ENCODE measurements at regions not wholly inside any gene's neighbourhood (a gene's known extent, or its start where the extent isn't known, plus 50 kb on each side); places are given as distances from the start of the nearest gene placed in this dataset.
"Not testable (repeated sequence)": the region's sequence is repeated elsewhere in the genome, so short reads cannot be mapped to it uniquely, and the experiment has no call there.

DNA sequence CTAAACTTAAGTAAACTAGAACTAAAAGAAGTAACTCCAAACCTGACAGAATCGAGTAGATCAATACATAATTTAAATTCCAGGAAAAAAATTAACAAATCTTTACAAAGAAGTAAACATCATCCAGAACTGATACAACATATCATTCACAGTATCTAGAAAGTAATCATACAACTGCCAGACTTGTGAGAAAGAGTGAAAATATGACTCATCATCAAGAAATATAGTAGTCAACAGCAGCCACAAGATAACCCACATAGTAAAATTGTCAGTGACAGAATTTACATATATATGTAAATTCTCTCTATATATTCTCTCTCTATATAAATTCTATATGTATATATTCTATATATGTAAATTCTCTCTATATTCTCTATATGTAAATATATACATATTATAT is 242.8 kb upstream of the RGS17 start:
- DNase-seq, result no peak

DNA sequence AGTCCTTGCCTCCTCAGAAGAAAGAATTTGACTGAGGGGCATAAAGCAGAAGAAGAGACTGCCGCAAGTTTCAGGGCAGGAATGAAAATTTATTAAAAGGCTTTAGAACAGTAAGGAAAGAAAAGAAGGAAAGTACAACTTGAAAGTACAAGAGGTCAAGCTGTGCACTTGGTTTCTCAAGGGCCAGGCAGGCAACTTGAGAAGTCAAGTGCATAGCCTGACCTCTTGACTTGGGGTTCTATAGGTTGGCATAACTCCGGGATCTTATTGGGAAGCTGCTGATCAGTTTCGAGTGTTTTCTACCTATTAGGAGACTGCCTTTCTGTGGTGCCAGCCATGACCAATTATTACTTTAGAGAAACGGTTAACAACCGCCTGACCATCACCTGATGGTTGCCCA is 237.0 kb upstream of the RGS17 start:
- DNase-seq, result no peak

DNA sequence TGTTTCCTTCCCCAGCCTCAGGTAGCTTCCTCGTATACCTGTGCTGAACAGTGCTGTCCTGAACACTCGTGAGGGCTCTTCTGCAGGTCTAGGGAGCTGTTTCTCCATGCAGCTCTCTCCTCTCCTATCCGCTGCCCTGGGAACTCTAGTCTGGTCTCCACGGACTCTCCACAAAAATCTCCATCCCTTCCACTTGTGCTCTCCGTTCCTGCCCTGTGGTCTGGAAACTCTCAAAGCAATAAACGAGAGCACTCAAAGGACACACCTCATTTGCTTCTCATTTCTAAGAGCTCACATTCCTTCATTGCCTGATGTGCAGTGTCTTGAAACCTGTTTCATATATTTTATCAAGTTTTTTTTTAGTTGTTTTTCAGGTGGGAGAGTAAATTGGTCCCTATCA is 235.9 kb upstream of the RGS17 start:
- no peak for DNase-seq

DNA sequence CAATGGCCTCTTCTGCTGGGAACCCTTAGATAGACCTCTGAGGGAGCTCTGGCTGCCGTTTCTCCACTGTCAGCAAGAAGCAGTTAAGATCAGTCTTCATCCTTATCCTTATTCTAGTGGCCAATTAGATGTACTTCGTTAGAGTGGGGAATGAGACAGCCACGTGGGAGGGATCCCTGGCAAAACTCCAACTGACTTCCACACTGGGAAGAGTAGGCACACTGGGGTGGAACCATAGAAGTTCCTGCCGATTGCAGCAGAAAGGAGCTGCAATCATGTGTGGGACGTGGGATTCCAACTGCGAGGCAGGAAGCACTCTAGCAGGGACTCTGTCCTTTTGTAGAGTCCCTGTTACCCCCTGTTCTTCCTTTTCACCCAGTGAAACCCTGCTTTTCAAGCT is 226.3 kb upstream of the RGS17 start:
- DNase-seq, result no peak

DNA sequence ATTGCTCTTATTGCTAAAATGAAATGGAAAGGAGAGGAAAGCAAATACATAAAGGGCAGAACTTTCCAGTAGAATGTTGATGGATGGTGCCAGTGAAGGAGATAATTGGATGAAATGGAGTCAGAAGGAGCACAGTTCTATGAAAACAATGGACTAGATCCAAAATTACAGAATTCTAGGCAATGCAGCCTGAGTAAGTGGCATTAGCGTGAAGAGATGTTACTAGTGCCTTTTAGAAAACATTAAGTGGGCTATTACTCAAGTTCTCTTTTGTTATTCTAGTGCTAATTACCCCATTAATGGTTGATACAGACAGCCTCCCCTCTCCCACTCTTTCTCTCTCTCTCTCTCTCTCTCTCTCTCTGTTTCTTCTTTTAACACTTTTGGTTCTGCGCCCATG is 209.5 kb upstream of the RGS17 start:
- no peak for DNase-seq

DNA sequence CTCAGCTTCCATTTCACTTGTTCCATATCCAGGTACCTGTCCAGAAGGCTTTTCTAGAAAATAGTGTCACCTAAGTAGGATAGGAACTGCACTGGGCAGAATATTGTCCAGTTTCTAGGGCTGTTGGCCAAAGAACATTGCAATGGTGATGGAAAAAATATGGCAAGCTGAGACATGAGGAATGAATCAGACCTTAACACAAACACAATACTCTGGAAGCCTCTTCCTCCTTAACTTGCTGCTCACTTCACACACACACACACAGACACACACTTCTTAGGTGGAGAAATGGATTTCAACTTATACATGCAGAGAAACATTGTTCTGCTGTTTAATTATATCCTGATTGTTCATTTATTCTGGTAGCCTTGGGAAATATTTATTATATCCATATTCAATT is 203.0 kb upstream of the RGS17 start:
- DNase-seq, result no peak

DNA sequence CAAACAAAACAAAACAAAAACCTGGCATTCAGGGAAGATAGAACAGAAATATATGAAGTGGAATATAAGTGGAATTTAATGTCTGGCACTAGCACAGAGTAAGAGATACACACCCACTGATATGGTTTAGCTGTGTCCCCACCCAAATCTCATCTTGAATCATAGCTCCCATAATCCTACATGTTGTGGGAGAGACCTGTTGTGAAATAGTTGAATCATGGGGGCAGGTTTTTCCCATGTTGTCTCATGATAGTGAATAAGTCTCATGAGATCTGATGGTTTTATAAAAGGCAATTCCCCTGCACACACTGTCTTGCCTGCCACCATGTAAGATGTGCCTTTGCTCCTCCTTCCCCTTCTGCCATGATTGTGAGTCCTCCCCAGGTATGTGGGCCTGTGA is 200.1 kb upstream of the RGS17 start:
- DNase-seq, result not testable (repeated sequence)

DNA sequence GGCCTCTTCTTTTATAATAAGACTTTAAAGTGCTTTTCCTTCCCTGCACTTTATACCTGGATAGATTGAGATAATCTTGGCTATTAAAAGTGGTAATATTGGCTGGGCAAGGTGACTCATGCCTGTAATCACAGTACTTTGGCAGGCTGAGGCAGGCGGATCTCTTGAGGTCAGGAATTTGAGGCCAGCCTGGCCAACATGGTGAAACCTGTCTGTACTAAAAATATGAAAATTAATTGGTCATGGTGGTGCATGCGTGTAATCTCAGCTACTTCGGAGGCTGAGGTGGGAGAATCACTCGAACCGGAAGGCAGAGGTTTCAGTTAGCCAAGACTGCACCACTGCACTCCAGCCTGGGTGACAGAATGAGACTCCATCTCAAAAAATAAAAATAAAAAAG is 197.1 kb upstream of the RGS17 start:
- DNase-seq, result no peak

DNA sequence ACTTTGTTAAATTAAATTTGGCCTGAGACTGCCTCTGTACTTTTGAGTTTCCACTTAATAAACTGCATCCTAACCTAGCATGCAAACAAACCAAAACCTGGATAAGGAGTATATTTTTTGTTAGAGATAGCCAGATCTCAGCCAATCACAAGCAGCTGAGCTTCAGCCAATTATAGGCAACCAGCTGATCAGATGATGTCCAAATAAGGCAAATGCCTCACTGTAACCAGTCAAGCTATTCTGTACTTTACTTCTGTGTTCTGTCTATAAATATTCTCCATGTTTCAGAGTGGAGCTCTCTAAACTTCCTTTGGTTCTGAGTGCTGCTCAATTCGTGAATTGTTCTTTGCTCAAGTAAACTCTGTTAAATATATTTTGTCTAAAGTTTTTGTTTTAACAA is 194.6 kb upstream of the RGS17 start:
- no peak for DNase-seq

DNA sequence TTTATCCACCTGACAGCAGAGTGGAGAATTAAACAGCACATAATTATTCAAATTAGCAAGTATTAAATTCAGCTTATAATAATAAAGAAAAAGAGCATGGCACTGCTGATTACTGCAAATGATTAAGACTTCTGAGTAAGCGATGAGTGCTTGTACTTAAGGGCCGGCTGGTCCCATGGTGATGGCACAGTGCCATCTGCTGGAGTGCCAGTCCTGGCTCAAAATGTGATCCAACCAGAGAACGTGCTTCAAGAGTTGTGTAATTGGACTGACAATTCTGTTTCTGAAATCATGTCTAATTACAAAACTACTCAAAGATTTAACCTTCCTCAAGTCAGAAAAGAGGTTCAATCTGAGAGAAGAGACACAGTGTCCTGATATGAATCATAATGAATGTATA is 181.6 kb upstream of the RGS17 start:
- DNase-seq, result peak; percentile 69

DNA sequence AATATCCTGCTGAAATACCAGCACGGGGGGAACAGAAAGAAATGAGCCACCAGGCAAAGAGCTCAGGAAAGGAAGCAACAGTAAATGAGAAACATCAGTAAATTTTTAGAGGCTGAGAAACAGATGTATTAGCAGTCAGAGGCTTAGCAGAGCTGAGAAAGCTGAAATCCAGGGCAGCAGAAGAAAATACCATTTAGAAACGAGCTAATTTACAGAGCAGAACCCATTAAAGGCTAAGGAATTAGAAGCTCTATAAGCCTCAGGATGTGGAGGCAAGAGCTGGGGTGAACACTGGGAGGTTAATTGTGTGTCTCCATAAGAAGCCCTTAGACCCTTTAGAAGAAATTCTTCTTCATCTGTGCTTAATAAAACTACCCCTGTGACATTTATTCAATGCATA is 178.6 kb upstream of the RGS17 start:
- no peak for DNase-seq

DNA sequence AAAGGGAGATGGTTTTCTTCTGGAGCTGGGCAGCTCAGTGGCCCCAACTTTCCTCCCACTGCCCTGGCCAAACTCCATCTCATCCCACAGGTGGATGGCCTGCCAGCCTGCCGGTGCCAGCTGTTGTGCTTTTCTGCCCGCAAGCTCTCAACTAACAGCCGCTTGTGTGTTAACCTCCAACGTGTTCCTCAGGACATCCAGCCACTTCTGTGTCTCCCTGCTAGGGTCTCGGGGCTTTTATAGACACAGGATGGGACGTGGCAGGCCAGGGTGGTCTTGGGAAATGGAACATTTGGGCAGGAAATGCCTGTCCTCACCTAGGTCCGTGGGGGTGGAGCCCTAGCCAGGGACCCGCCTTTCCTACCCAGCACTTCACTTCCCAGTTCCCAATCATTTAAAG is 171.1 kb upstream of the RGS17 start:
- no peak for DNase-seq

DNA sequence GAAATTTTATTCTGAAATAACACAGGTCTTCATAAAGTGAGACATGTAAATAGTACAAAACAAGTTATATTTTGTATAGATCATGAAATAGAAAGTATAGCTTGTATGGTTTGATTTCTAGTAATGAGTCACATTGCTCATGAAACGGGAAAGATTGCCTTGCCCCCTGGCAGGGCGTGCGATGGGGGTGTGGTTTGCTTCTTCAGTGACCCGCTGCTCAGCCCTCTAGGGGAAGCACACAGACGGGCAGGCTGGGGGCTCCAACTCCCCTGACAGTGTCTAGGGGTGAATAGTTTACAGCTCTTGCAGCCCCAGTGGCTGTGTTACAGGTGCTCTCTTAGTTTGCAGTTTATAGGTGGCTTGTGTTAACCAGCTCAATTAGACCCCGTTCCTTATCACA is 170.5 kb upstream of the RGS17 start:
- DNase-seq, result peak; percentile 20

DNA sequence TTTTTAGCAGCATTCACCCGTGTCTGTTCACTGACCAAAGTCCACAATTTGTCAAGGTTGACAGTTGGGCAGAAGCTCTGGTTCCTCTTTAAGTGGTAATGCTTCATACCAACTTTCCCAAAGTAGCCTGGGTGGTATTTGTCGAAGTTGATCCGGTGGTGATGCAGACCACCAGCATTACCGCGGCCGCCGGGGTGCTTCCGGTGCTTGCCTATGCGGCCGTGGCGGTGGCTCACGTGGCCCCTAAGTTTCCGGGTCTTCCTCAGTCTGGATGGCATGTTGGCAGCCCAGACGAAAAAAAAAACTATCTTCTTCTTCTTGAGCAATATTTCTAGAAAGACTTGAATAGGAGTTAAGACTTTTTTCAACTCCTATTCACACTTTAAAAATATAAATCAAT is 151.4 kb upstream of the RGS17 start:
- not testable (repeated sequence) for DNase-seq

DNA sequence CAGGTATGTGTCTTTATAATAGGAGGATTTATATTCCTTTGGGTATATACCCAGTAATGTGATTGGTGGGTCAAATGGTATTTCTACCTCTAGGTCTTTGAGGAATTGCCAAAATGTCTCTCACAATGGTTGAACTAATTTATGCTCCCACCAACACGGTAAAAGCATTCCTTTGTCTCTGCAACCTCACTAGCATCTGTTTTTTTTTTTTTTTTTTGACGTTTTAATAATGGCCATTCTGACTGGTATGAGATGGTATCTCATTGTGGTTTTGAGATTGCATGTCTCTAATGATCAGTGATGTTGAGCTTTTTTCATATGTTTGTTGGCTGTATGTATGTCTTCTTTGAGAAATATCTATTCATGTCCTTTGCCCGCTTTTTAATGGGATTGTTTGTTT is 144.9 kb upstream of the RGS17 start:
- DNase-seq, result no peak

DNA sequence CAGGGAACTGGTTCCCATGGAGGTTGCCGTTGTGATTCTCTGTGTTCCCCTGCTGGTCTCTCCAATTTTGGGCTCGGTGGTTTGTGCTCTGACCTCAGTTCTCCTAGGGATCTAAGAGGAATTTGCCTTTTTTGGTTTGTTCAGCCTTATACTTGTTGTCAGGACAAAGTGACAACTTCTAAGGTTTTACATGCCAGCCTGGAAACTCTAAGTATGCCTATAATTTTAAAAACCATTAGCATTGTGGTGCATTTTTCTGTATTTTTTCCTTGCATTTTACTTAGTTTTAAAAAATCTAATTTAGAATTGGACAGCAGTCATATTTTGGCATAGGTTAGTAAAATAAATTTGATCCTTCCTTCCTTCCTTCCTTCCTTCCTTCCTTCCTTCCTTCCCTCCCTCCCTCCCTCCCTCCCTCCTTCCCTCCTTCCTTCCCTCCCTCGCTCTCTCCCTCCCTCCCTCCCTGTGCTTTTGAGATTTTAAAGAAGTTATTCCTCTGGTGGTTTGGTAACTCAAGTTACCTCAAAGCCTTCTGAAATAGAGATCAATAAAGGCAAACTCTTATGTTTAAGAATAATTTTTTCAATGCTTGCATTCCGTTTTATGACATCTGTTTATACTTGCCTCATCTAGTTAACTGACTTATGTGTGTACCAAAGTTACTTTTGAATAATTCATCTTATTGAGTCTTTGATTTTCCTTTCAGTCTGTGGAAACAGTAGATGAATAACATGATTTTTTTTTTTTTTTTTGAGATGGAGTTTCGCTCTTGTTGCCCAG is 141.3 kb upstream of the RGS17 start:
- no peak for DNase-seq

DNA sequence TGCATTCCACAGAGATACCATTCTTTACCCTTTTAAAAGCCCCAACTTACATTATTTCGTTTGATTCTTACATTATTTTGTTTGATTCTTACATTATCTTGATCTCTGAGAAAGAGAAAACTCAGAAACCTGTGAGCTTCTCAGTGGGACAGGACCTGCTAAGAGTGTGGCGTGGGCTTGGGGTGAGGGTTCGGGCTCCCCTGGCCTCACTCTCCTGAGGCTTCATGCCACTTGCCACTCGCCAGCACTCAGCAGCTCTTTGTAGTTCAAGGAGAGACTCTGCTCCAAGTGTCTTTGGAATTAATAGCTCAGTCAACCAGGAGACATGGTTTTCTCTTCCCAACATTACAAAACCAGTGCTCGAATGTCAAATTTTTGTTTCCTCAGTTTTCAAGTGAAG is 132.4 kb upstream of the RGS17 start:
- no peak for DNase-seq

DNA sequence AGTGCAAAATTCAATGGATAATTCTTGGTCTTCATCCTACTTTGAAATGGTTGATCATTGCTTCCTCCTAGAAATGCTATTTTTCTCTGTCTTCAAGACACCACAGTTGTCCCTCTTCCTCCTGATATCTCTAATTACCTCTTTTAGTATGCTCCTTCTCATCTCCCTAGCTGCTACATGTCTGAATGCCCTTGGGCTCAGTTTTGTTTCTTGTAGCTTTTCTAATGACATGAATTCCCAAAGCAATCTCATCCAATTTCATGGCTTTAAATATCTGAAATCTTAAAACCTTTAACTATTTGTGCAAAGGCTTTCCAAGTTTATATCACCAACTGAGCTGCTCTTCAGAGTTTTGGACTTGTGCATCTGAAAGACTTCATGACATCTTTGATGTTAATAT is 120.2 kb upstream of the RGS17 start:
- DNase-seq, result no peak

DNA sequence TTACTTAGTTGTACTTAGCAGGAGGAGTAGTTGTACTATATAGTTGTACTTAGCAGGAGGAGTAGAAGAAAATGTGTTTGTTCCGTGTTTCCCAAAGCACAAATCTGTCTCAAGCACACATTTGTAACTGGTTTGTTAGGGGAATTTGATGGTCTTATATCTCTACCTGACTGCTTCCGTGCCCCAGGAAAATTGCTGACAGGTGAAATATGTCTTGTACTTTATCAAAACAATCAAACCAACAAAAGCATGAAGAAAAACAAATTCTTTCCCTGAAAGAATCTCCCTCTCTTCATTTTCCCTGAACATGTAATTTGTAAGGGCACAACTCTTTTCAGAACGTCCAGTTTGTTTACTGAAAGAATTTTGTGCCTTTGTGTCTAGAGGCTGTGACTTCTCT is 106.6 kb upstream of the RGS17 start:
- no peak for DNase-seq

DNA sequence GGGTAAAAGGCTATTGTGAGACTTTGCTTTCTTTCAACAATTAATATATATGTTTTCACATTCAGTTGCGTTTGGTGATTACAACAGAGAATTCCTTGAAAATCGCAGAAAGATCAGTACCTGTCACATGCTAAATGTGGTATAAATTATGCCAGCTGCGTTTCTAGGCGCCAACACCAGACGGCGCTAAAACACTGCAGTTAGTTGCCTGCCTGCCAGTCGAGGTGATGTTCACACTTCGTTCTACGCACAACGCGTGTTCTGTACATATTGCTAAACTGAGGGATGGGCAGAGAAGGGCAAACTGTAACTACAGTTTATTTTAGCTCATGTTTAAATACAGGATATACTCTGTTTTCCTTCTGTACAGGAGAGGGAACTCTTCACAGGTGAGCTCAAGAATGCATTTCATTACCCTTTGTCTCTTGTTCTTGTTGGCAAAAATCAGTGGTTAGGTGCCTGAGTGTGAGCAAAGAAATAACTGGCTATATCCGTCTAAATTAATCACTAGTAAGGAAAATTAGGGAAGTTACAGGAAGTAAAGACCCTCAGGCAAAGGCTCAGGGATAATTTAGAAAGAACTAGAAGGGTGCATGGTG is 100.1 kb upstream of the RGS17 start:
- DNase-seq, result peak; percentile 41

DNA sequence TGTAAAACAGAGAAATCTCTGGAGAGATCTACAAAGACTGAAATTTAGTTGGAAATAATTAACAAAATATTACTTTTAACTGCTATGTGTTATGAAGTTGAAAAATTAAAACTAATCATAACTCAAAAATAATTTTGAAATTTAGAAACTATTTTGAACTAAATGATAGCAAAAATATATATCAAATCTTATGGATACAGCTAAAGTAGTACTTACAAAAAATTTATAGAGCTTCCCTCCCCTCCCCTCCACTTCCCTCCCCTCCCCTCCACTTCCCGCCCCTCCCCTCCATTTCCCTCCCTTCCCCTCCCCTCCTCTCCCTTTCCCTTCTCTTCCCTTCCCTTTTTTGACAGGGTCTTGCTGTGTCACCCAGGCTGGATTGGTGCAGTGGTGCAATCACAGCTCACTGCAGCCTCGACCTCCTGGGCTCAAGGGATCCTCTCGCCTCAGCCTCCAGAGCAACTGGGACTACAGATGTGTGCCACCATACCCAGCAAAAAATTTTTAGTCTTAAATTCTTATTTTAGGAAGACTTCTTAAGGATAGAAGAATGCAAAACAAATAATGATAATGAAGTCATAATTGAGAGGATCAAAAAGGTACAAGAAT is 87.2 kb upstream of the RGS17 start:
- no peak for DNase-seq

DNA sequence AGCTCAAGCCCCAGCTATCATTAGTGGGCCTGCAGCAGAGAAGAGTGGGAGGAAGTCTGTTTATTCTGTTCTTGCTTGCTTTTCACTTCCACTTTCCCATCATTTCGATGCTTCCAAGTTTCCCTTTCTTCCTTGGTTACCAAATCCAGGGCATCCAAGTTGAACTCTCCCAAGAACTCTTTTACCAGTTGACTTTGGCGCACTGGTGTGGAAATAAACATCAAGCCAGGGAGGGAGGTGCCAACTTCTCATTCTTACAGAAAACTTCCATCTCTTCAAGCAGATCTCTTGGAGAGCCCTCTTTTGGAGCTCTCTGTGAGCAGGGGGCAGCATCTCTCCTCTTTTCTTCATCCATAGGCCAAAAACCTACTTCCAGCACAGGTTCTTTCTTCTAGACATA is 85.7 kb upstream of the RGS17 start:
- no peak for DNase-seq

DNA sequence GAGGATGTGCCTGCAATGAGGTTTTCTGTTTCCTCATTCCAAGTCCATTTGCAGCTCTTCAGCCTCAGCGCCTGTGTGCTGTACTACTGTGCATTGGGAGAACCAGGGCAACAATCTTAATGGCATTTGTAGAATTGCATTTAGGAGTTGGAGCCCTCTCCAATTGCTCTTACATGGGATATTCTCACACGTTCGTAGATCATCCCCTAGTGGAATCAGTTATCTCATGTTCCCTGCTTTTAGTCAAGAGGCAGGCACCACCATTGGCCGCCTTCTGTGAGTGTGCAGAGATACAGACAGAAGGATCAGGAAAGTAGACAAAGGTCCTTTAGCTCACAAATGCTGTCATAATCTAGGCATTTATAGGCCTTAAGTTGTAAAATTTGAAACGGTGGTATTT is 84.2 kb upstream of the RGS17 start:
- peak; percentile 43 for DNase-seq

DNA sequence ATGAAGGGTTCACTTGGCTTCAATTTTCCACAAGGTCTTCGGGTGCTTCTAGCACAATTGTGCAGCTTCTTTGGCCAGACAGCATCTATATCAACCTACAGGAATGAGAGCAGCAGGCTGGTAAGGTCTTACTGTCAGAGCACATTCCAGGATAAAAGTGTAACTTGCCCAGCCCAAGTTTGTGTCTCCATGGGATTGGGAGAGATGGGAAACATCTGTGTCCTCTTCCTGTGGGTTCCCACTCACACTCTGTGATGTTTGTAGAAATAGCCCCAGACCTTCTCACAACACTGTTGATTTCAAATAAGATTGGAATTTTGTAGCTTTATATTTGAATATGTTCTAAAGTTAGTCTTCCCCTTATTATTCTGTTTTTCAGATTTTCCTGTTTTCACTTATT is 83.4 kb upstream of the RGS17 start:
- no peak for DNase-seq

DNA sequence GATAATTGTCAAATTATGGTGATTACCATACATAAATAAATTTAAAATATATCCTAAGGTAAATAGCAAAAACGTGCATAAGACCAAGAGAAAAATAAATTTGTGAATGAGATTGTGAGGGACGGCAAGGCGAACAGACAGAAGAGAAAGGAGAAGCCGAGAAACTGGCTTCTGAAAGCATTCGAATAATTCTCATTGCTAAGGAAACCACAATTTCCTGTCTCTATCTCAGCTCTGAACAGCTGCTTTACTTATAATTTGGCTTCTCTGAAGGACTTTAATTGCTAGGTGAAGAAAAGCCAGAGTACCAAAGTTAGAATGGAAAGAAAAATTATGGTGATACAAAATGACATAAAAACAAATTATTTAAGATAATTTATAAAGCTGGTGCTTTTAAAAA is 79.0 kb upstream of the RGS17 start:
- no peak for DNase-seq
